Cardiac muscle cell (in vitro differentiated cells and primary cell): ENCODE measurements at regions not wholly inside any gene's neighbourhood (a gene's known extent, or its start where the extent isn't known, plus 50 kb on each side); places are given as distances from the start of the nearest gene placed in this dataset.

Experiments used
- DNase-seq, 2 donors: peaks; one replicate each; pipeline versions ENCODE4 v3.0.0 to v3.0.0-alpha.2; 2010 to 2017; ENCODE audit warnings: low read depth in 1 of 2, low spot score in 1 of 2
- H3K27ac ChIP-seq: fragments of 200-600 bp; sonication (generic); 2 replicates; pipeline ENCODE4 v1.5.1; 2016
- H3K27me3 ChIP-seq: fragments of 200-600 bp; sonication (generic); 2 replicates; pipeline ENCODE4 v1.6.0; 2016; ENCODE audit warnings: control low read depth
- H3K36me3 ChIP-seq: fragments of 200-600 bp; sonication (generic); 2 replicates; pipeline ENCODE4 v1.5.1; 2016; ENCODE audit warnings: control low read depth
- H3K4me1 ChIP-seq: fragments of 200-600 bp; sonication (generic); 2 replicates; pipeline ENCODE4 v1.8.1; 2017; ENCODE audit warnings: low read depth, mild to moderate bottlenecking, mixed run types
- H3K4me3 ChIP-seq: fragments of 200-600 bp; sonication (generic); 2 replicates; pipeline ENCODE4 v1.5.1; 2016; ENCODE audit warnings: mild to moderate bottlenecking
- H3K9me3 ChIP-seq: fragments of 200-600 bp; sonication (generic); 2 replicates; pipeline ENCODE4 v1.5.1; 2017; ENCODE audit warnings: low read depth, mild to moderate bottlenecking, control low read depth
- TF ChIP-seq, protein P1 (sequence below): IDR thresholded peaks from 2 replicates; pipeline ENCODE4 v1.5.1; 2012; ENCODE audit warnings: low read depth, mild to moderate bottlenecking, low read length

- Histone ChIP-seq H3K27ac (no peak overlapping the region), H3K4me1 (peaks cover 19% of the 10 kb centered on the region), H3K9me3 (no peaks in the 10 kb centered on the region), H3K36me3 (no peaks in the 10 kb centered on the region), H3K27me3 (no peaks in the 10 kb centered on the region), H3K4me3 (no peak overlapping the region)
- TF ChIP-seq, protein P1, sequence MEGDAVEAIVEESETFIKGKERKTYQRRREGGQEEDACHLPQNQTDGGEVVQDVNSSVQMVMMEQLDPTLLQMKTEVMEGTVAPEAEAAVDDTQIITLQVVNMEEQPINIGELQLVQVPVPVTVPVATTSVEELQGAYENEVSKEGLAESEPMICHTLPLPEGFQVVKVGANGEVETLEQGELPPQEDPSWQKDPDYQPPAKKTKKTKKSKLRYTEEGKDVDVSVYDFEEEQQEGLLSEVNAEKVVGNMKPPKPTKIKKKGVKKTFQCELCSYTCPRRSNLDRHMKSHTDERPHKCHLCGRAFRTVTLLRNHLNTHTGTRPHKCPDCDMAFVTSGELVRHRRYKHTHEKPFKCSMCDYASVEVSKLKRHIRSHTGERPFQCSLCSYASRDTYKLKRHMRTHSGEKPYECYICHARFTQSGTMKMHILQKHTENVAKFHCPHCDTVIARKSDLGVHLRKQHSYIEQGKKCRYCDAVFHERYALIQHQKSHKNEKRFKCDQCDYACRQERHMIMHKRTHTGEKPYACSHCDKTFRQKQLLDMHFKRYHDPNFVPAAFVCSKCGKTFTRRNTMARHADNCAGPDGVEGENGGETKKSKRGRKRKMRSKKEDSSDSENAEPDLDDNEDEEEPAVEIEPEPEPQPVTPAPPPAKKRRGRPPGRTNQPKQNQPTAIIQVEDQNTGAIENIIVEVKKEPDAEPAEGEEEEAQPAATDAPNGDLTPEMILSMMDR: no peak
- peak in 1 of 2 donors; percentile 85 for DNase-seq
Measured at GRCh38 chr6:44056392-44057237, 70.6 kb downstream of the MRPL14 start.

DNA sequence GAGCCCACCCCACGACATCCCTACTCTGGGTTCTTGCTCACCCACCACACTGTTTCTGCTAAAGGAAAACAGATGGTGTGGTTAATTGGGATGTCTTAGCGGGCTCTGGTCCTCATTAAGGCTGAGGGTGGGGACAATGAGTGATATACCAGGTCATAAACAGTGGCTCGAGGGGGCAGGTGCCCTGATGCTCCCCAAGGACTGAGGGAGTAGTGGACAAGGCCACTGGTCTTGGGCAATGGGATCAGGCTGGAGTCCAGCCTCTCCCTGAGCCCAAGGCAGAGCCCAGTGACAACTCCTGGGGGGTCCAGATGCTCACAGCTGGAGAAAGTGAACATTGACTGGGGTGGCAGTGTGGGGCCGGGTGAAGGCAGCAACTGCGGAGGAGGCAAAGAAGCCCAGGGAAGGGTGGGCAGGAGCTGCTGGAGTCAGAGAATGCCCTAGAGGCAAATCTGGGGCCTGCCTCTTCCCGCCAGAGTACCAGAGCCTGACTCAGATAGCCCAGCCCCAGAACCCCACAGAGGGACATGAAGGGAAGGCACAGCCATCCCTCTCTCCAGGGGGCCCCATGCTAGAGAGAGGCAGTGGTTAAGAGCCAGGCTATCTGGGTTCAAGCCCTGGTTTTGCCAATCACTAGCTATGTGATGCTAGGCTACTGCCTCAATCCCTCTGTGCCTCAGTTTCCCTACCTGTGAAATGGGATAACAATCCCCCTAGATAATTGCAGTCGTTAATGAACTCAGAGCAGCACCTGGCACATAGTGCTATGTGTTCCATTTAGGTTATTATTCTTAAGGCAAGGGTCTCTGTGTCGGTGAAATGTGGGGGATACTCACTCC lies 72.3 kb downstream of the MRPL14 start:
- DNase-seq: no peak
- peak overlapping the region; percentile 78 for H3K27ac ChIP-seq
- no peak overlapping the region for H3K4me3 ChIP-seq
- H3K27me3 ChIP-seq: no peaks in the 10 kb centered on the region
- no peaks in the 10 kb centered on the region for H3K36me3 ChIP-seq
- peaks cover 25% of the 10 kb centered on the region for H3K4me1 ChIP-seq
- no peaks in the 10 kb centered on the region for H3K9me3 ChIP-seq
- TF ChIP-seq, protein P1: no peak

GRCh38 chr6:44053760-44054556 lies 73.3 kb downstream of the MRPL14 start:
- Histone ChIP-seq H3K4me1 (peaks cover 25% of the 10 kb centered on the region), H3K4me3 (no peak overlapping the region), H3K27ac (peak overlapping the region; percentile 78), H3K27me3 (no peaks in the 10 kb centered on the region), H3K36me3 (no peaks in the 10 kb centered on the region), H3K9me3 (no peaks in the 10 kb centered on the region)
- TF ChIP-seq, protein P1: no peak
- DNase-seq: peak; percentile 50 to 54

GRCh38 chr6:44053106-44053756 lies 74.0 kb downstream of the MRPL14 start:
- H3K36me3 ChIP-seq: no peaks in the 10 kb centered on the region
- H3K9me3 ChIP-seq: no peaks in the 10 kb centered on the region
- no peak for DNase-seq
- H3K27ac ChIP-seq: peak overlapping the region; percentile 78
- H3K27me3 ChIP-seq: no peaks in the 10 kb centered on the region
- TF ChIP-seq, protein P1: no peak
- H3K4me1 ChIP-seq: peaks cover 25% of the 10 kb centered on the region
- H3K4me3 ChIP-seq: no peak overlapping the region

GRCh38 chr6:44052419-44053023 lies 74.7 kb downstream of the MRPL14 start:
- DNase-seq: peak in 1 of 2 donors; percentile 92
- TF ChIP-seq, protein P1: peak; percentile 18
- H3K4me1 ChIP-seq: peaks cover 25% of the 10 kb centered on the region
- no peak overlapping the region for H3K4me3 ChIP-seq
- peak overlapping the region; percentile 78 for H3K27ac ChIP-seq
- H3K9me3 ChIP-seq: no peaks in the 10 kb centered on the region
- no peaks in the 10 kb centered on the region for H3K36me3 ChIP-seq
- no peaks in the 10 kb centered on the region for H3K27me3 ChIP-seq
